Esophagus muscularis mucosa (tissue), 4 donors: ENCODE measurements at regions not wholly inside any gene's neighbourhood (a gene's known extent, or its start where the extent isn't known, plus 50 kb on each side); places are given as distances from the start of the nearest gene placed in this dataset.

ENCODE experiments used
- DNase-seq: peaks from one replicate; pipeline ENCODE4 v3.0.0-alpha.2; 2017; ENCODE audit errors: extremely low spot score
- H3K27ac ChIP-seq, 4 donors: fragments of 200-600 bp; sonication (generic); replicated peaks in 1 of 4; 1 replicate in 3 of 4; 2 replicates in 1 of 4; pipeline ENCODE4 v1.5.1; 2016 to 2019; ENCODE audit warnings: mild to moderate bottlenecking in 1 of 4
- H3K27me3 ChIP-seq, 4 donors: fragments of 200-600 bp; sonication (generic); one replicate each; pipeline versions ENCODE4 v1.5.1 to v1.6.0; 2016 to 2019
- H3K36me3 ChIP-seq, 4 donors: fragments of 200-600 bp; sonication (generic); one replicate each; pipeline ENCODE4 v1.5.1; 2016 to 2019
- H3K4me1 ChIP-seq, 4 donors: fragments of 200-600 bp; sonication (generic); one replicate each; pipeline ENCODE4 v1.5.1; 2016 to 2019
- H3K4me3 ChIP-seq, 4 donors: fragments of 200-600 bp; sonication (generic); 1 replicate in 2 of 4; 2 replicates in 2 of 4; pipeline ENCODE4 v1.5.1; 2016 to 2019; ENCODE audit warnings: mild to moderate bottlenecking in 4 of 4, moderate library complexity in 1 of 4
- H3K9me3 ChIP-seq, 4 donors: fragments of 200-600 bp; sonication (generic); 1 replicate in 3 of 4; 2 replicates in 1 of 4; pipeline ENCODE4 v1.5.1; 2016 to 2019
- CTCF ChIP-seq, 3 experiments: fragments of 200-600 bp in 2 of 3; fragments of 450-650 bp in 1 of 3; sonication (generic) in 2 of 3; IDR thresholded peaks; one replicate each; pipeline ENCODE4 v1.5.1; 2017 to 2019; ENCODE audit warnings: antibody characterized with exemption in 3 of 3, mild to moderate bottlenecking in 2 of 3, moderate library complexity in 1 of 3
- EP300 ChIP-seq: sonication (generic); formaldehyde crosslinking; IDR thresholded peaks from one replicate; pipeline ENCODE4 v1.6.1; 2017; ENCODE audit warnings: antibody characterized with exemption
- POLR2A ChIP-seq: fragments of 450-650 bp; IDR thresholded peaks from one replicate; pipeline ENCODE4 v1.6.1; 2017; ENCODE audit warnings: antibody characterized with exemption, moderate library complexity, mild to moderate bottlenecking, low read depth
- POLR2AphosphoS5 ChIP-seq, 2 donors: sonication (generic); formaldehyde crosslinking; IDR thresholded peaks; one replicate each; pipeline ENCODE4 v1.6.1; 2017; ENCODE audit warnings: antibody characterized with exemption in 2 of 2
- WGBS: methylation state at CpG from one replicate; pipeline ENCODE4 v1.1.5; 2018; 5-methylcytosine and 5-hydroxymethylcytosine counted together
- intact Hi-C: fragments of 100-400 bp; cut with DNase I; formaldehyde crosslinking; loops from one replicate; pipeline ENCODE4 v1.15.1; 2023

GRCh38 chr3:816605-817004 is 276.2 kb upstream of the CNTN6 start:
- no peak overlapping the region for H3K27ac ChIP-seq
- H3K4me3 ChIP-seq: no peak overlapping the region
- intact Hi-C loops: no loop called here
- no peaks in the 10 kb centered on the region for H3K36me3 ChIP-seq
- H3K9me3 ChIP-seq: peaks cover 0 to 33% (median 4%) of the 10 kb centered on the region in 4 donors
- TF ChIP-seq POLR2A (no peak), EP300 (no peak), CTCF (IDR thresholded peaks at IDR 0.05) (no peak), POLR2AphosphoS5 (IDR thresholded peaks at IDR 0.05) (no peak)
- H3K27me3 ChIP-seq: no peaks in the 10 kb centered on the region
- no peak for DNase-seq
- WGBS: no CpG with 5 or more reads among the region's 5 CpGs
- no peaks in the 10 kb centered on the region for H3K4me1 ChIP-seq

- Histone ChIP-seq H3K4me1 (no peaks in the 10 kb centered on the region), H3K27ac (no peak overlapping the region), H3K9me3 (no peaks in the 10 kb centered on the region), H3K27me3 (no peaks in the 10 kb centered on the region), H3K36me3 (no peaks in the 10 kb centered on the region), H3K4me3 (no peak overlapping the region)
- DNase-seq: no peak
- WGBS: 85% methylated on average over 1 of the region's 1 CpG
- intact Hi-C loops: no loop called here
- TF ChIP-seq POLR2AphosphoS5 (IDR thresholded peaks at IDR 0.05): no peak
Observed at GRCh38 chr3:834679-835078, 258.1 kb upstream of the CNTN6 start.

GRCh38 chr3:835096-835495 is 257.7 kb upstream of the CNTN6 start:
- Histone ChIP-seq H3K4me3 (no peak overlapping the region), H3K27me3 (no peaks in the 10 kb centered on the region), H3K9me3 (no peaks in the 10 kb centered on the region), H3K4me1 (no peaks in the 10 kb centered on the region), H3K36me3 (no peaks in the 10 kb centered on the region), H3K27ac (no peak overlapping the region)
- WGBS: 87% methylated on average over 4 of the region's 4 CpGs
- TF ChIP-seq EP300: no peak
- no peak for TF ChIP-seq CTCF (IDR thresholded peaks at IDR 0.05)
- TF ChIP-seq POLR2A: no peak
- DNase-seq: no peak
- intact Hi-C loops: no loop called here

- TF ChIP-seq EP300 (no peak), CTCF (IDR thresholded peaks at IDR 0.05) (no peak), POLR2AphosphoS5 (IDR thresholded peaks at IDR 0.05) (no peak)
- intact Hi-C loops: no loop called here
- 76% methylated on average over 1 of the region's 1 CpG for WGBS
Observed at GRCh38 chr3:839981-840380, 252.8 kb upstream of the CNTN6 start.

GRCh38 chr3:851098-851790 is 241.6 kb upstream of the CNTN6 start:
- H3K36me3 ChIP-seq: no peaks in the 10 kb centered on the region
- WGBS: 67% methylated on average over 4 of the region's 5 CpGs
- H3K9me3 ChIP-seq: no peaks in the 10 kb centered on the region
- intact Hi-C loops: no loop called here
- no peak overlapping the region for H3K4me3 ChIP-seq
- no peaks in the 10 kb centered on the region for H3K4me1 ChIP-seq
- TF ChIP-seq CTCF (IDR thresholded peaks at IDR 0.05): no peak
- no peak for TF ChIP-seq EP300
- no peak for TF ChIP-seq POLR2AphosphoS5 (IDR thresholded peaks at IDR 0.05)
- TF ChIP-seq POLR2A: no peak
- H3K27ac ChIP-seq: no peak overlapping the region
- DNase-seq: no peak
- no peaks in the 10 kb centered on the region for H3K27me3 ChIP-seq

More at GRCh38 chr3:839981-840380, 252.8 kb upstream of the CNTN6 start:
- no peaks in the 10 kb centered on the region for H3K4me1 ChIP-seq
- H3K4me3 ChIP-seq: no peak overlapping the region
- no peaks in the 10 kb centered on the region for H3K27me3 ChIP-seq
- H3K27ac ChIP-seq: no peak overlapping the region
- no peaks in the 10 kb centered on the region for H3K9me3 ChIP-seq
- H3K36me3 ChIP-seq: no peaks in the 10 kb centered on the region
- DNase-seq: no peak
